GM19043 (cell line): ENCODE measurements at regions not wholly inside any gene's neighbourhood (a gene's known extent, or its start where the extent isn't known, plus 50 kb on each side); places are given as distances from the start of the nearest gene placed in this dataset.

ENCODE experiments used
- ATAC-seq: cut with Tn5 transposase; IDR thresholded peaks from one replicate; pipeline ENCODE4 v1.9.1; 2021; ENCODE audit warnings: low read depth; ENCODE audit not compliant: unreplicated experiment

DNA sequence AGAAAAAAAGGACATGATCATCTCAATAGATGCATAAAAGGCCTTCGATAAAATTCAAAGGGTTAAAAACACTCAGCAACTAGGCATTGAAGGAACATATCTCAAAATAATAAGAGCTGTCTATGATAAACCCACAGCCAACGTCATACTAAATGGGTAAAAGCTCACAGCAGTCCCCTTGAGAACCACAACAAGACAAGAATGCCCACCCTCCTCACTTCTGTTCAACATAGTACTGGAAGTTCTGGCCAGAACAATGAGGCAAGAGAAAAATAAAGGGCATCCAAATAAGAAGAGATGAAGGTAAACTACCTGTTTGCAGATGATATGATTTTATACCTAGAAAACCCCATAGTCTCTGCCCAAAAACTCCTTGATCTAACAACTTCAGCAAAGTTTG, 619.7 kb upstream of the LMCD1 start:
- no peak for ATAC-seq

DNA sequence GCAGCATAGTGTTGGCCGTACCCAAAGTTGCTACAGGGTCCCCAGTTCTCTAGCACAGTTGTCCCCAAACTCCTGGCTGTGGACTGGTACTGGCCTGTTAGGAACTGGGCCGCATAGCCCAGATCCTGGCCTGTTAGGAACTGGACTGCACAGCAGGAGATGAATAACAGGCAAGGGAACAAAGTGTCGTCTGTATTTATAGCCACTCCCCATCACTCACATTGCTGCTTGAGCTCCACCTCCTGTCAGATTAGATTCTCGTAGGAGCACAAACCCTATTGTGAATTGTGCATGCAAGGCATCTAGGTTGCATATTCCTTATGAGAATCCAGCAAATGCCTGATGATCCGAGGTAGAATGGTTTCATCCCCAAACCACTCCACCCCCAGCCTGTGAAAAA, 604.0 kb upstream of the LMCD1 start:
- no peak for ATAC-seq

DNA sequence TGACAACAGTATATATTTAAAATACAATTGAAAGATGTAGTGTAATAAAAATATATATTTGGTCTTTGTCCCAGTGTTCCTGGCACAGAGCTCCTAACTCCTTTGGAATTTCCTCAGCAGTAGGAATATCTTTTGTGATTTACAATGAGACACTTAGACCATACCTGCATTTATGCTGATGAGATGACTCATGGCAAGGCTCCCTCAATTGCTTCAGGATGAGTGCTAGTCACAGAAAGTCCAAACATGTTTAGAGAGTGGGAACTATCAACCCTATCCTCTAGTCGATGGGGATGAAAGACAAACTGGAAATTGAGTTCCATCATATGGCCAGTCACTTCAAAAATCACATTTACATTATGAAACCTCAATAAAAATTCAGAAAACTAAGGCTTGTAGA, 588.3 kb upstream of the LMCD1 start:
- ATAC-seq = no peak

DNA sequence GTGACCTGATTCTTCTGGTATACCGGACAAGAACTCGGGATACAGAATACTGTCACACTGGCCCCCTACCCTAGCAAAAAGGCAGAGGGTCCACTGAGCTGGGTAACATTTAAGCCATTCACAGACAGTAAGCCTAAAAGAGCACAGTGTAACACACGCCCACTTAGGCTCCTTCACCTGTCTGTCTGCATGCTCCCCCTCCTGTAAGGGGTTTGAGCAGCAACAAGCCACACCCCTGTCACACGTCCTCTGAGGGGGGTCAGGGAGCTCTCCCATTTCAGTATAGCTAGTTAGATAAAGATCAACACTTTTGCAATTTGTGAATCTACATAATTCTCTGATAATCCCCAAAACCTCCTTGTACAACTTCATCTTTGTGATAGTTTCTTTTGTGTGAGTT, 586.3 kb upstream of the LMCD1 start:
- no peak for ATAC-seq

DNA sequence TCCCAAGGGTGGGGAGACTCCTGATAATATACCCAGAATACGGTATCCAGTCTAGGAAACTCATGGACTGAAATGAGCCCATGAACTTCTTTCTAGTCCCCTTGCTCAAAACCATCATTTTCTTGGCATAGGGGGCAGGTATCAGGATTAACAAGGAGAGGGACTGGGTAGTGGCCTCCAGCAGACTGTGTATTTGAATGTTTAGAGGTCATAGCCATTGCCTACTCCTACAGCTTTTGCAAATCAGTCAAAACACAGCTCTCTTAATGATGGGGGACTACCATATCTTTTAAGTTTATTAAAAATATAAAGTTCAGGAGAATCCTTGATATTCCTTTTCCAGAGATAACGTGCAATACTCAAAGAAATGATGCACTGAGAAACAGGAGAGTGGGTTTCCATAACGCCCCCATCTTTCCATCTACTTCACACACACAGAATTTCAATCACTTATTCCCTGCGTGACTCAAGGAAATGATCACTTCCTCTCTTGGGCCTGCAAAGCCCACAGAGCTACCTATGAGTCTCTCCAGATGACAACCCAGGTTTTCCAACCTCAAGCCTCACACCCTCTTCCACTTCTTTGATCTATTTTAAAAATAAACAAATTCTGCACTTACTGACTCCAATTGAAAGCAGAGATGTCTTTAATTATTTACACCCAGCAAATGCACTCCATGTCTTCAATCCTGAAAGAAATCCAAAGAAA, 584.0 kb upstream of the LMCD1 start:
- no peak for ATAC-seq

DNA sequence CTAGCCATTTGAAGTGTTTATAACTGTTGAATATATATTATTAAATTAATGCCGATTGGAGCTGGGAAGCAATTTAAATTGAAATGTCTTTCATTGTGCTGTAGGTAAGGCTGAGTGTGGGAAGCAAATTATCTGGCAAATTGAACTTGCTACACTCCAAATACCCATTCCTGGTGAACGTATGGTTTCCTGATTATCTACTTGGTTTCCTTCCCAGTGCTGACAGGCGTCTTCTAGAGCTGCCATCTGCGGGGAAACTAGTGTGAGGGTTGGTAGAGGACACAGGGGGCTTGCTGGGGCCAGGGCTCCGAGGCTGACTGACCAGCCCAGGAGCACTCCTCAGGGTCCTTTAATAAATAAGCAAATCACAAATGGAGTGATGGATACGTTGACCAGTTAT, 581.4 kb upstream of the LMCD1 start:
- ATAC-seq = no peak

DNA sequence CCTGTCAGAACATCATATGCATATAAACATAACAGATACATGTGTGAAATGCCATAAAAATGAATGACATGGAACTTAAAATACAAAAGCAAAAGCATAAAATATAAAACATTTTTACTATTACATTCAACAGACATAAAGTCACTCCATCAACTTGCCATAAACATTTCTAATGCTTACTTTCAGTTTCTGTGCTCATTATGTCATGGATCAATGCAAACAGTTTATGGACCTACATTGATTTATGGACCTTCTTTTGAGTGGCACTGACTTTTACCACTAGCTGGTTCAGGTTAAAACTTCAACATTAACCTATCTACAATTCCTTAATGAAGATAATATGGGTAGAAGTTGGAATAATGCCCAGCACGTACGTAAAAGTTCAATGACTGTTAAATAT, 577.4 kb upstream of the LMCD1 start:
- no peak for ATAC-seq

DNA sequence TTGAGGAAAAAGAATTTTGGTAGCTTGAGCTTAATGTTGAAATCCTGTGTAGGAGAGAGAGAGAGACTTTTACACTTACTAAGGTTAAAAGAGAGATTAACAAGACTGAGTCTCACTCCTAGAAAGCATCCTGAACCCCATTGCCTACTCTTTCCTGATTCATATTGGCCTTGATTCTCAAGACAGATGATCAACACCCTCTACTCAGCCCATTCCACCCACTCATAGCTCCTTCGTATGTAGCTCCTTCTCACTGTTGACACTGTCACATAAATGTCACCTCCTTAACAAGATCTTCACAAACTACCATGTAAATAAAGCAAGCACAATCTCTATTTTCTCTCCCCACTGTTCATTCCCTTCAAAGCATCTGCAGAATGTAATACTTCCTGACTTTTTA, 574.6 kb upstream of the LMCD1 start:
- no peak for ATAC-seq

DNA sequence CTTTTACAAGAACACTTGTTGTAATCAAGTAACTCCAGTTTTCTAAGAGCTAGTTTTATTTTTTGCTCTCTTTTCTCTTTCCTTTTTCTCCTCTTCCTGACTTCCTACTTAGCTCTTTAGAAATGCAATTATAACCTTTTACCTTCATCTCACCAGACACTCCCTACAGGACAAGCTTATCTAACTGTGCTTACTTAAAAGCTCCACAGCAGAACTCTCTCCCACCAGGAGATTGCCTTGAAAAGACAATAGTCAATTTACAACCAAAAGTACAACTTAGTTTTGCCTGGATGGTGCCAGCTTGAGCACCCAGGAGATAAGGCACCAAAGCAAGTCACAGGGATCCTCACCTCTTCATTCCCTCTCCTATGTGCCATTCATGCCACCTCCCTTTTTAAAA, 573.8 kb upstream of the LMCD1 start:
- ATAC-seq = no peak

DNA sequence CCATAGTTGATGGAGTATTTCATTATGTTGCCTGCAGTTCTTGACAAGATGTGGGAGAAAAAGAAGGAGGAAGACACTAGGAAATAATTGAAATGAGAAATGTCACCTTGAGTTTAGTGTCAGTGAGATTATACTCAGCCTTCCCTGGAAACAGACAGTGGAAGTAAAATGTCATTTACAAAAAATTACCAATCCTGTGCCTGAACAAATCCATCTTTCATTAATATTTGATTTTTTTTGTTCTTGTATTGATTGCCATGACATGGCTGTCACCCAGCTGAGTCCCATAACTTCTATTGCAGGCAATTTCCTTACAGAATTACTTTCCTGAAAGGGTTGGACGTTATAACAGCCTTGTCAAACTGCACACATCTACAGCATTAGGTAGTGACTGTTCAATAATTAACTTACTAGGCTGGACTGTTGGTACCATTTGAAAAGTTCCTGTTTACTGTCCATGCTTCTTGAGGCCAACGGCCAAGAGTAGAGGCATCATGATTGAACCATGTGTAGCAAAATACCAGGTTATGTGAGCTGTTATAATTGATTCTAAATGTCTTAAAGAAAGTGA, 572.2 kb upstream of the LMCD1 start:
- no peak for ATAC-seq

DNA sequence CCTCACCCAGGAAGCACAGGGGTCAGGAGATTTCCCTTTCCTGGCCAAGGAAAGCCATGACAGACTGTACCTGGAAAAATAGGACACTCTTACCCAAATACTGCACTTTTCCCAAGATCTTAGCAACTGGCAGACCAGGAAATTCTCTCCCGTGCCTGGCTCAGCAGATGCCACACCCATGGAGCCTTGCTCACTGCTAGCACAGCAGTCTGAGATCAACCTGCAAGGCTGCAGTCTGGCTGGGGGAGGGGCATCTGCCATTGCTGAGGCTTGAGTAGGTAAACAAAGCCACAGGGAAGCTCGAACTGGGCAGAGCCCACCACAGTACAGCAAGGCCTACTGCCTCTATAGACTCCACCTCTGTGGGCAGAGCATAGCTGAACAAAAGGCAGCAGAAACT, 567.3 kb upstream of the LMCD1 start:
- no peak for ATAC-seq

DNA sequence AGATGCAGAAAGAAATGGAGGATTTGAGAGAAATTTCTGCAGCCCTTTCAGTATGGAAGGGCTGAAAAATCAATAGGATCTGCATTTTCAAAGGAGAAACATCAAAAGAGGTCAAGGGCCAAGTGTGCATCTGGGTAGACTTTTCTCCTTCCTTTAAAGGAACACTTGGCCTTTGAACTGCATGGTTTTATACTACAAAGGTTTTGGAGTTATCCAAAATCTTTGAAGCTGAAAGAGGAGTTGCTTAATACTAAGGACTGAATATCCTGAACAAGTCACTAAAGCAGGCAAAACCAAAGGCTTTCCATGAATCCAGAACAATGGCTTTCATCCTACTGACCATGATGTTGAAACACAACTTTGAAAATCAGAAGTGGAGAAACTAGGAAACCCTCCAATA, 553.7 kb upstream of the LMCD1 start:
- no peak for ATAC-seq

DNA sequence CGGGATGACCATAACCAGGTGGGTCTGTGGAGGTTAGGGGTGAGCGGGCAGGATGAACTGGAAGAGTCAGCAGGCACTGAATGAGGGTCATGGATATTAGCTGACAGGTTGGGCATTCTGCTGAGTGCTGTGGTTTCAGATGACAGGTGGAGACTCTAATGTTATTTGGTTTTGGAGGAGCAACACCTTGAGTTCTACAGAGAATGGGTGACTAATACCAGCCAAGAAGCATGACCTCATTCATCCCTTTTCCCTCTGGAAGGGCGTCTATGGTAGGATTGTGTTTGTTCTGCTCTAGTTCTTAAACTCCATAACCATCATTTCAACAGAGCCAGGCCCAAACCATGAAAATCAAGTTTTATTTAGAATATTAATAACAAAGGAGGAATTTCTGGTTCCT, 550.7 kb upstream of the LMCD1 start:
- ATAC-seq = no peak

DNA sequence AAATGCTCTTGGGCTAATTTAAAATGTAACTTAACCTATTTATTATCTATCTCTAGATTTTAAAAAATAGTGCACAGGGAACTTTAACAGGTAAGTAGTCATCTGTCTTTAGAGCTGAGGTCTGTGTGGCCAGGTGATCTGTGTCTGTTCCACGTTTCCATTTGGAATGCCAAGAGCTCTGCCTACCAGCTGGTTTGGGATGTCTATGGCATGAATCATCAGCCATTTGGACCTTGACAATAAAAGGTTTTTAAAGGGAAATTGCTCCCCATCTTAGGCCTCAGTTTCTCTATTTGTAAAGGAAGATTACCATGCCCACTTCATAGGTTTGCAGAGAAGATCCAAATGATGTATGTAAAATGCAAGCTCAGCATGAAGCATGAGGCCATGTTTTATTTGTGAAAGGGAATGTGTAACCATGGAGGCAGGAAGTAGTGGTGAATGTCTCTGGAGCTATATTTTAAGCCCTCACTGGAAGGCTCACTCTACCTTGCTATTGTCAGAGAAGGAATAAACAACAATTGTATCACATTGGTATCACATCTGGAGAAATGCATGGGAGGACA, 548.1 kb upstream of the LMCD1 start:
- ATAC-seq = no peak

DNA sequence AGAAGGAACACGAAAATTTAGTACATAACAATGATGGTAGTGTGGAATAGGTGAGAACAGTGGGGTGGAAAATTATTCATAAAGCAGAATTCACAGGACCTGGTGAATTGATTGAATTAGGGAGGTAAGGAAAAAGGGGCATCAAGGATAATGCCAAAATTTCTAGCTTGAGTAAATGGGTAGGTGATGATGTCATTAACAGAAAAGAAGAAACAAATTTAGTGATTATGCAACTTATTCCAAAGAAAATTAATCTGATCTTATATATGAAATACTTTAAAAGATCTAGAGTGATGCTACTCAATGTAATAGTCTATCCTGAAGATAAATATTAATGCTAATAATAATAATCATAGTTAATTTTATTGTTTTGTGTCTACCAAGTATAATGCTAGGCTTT, 544.6 kb upstream of the LMCD1 start:
- ATAC-seq = no peak

DNA sequence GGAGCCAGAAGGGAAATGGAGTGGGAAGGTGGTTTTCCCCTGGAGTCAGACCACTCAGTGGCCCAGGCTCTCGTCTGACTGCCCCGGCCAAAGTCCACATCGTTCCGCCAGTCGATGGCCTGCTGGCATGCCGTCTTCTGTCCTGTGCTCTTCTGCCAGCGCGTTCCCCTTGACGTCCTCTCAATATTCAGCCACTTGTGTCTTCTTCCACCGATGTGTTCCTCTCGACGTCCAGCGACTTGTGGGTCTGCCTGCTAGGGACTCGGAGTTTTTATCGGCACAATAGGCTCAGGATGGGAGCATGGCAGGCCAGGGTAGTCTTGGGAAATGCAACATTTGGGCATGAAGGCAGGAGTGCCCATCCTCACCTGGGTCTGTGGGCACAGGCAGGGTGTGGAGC, 542.5 kb upstream of the LMCD1 start:
- ATAC-seq = no peak

DNA sequence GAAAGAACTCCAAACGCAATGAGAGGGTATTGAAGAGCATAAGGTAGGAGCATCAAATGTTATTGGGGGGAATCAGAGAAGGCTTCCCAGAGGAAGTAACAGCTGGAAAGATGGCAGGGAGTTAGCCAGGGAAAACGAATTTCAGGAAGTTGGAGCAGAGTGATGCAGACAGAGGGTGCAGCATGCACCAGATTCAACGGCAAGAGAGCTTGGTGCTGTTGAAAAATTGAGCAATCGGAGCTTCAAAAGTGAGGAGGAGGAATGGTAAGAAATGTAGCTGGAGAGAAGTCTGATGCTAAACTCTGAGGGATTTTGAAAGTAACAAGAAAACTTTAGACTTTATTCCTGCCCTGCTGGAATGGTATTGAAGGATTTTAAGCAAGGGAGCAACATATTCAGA, 541.0 kb upstream of the LMCD1 start:
- no peak for ATAC-seq

DNA sequence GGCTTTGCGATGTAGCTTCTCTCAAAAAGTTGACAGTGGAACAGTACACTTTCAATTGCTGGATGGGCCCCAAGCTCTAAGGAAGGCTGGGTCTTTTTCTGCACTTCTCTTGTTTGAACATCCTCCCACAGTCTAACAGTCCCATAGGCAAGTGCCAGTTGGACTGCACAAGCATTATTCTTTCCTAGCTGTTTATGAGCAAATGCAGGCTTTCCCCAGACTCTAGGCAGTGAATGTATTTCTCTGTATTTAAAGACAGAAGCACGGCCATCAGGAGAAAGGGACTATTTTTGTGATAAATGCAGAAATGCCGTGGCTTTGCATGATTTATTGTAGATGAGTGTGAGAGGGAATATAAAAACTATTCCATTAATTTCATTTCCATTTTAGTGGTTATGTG, 539.3 kb upstream of the LMCD1 start:
- no peak for ATAC-seq

DNA sequence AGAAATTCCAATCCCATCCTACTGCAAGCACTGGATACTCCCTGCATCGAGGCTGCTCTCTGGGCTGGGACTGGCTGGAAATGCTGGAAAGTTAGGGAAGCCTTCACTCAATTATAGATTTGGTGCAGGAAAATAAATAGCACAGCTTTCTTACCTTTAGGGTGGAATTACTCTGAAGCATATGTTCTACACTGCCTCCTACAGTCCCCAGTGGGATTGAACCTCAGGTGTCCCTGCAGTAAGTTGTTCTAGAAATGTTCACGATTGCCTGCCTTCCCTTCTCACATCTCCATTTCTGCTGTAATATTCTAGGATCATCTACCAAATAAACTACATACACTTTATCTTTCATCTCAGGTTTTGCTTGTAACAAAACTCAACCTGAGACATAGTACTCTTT, 536.7 kb upstream of the LMCD1 start:
- no peak for ATAC-seq

DNA sequence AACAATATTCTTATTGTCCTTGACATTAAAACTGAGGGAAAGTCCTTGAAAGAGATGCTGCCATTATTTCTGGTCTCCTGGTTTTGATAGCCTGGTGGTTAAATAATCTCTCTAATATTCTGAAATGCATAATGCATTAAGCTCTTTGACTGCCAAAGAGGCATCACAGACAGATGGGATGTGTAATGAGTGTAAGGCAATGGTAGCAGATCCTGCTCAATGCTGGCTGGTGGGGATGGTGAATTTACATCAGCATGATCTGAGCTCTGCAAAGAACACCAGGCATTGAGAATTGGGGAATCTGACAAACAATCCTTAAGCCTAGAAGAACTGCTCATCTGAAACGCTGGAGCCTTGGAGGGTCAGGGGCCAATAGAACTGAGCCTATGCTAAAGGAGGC, 528.6 kb upstream of the LMCD1 start:
- ATAC-seq = no peak

DNA sequence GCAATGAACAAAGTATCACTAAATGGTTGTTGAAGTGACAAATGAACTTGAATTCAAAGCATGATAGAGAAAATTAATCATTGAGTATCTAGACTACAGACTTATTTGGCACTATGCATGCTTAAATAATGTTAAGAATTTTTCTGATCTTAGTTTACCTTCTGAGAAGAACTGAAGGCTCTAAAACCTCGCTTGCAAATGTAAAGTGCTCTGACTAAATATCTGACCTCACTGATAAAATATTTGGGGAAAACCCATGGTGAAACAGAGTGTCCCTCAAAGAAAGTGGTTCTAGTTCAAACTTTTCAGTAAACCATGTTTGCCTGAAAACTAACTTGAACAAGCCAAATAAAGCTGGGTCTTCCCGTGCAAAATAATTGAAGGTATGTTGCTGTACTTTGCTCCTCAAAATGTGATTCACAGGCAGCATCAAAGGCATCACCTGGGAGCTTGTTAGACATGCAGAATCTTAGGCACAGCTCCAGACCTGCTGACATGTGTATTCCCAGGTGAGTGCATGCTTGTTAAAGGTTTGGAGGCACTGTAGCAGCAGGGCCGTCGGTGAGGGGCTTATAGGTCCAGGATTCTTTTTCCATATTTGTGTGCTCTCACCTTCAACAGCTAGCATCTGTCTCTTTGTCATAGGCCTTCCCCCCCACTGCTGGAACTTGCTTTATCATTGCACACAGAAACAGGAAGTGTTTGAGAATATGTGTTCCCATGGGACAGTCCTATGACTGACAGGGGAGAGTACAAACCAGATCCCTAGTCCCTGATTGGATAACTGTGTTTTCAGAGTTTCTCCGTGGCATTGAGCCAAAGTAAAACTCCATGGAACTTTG, 524.2 kb upstream of the LMCD1 start:
- ATAC-seq = no peak

DNA sequence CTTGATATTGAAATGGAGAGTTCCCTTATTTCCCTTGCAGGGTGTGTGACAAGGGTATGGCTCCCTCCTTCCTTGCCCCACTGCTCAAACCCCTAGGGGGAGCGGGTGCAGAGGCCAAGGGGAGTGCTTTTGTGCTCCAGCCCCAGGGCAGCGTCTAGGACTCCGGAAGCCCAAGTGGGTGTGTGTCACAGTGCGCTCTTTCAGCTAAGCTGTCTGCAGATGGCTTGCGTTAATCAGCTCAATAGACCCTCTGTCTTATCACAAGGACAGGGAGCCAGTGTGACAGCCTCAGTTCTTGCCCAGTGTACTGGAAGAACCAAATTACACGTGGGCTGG, 523.6 kb upstream of the LMCD1 start:
- no peak for ATAC-seq
